ENCODE measurements at regions not wholly inside any gene's neighbourhood (a gene's known extent, or its start where the extent isn't known, plus 50 kb on each side); places are given as distances from the start of the nearest gene placed in this dataset.

DNA sequence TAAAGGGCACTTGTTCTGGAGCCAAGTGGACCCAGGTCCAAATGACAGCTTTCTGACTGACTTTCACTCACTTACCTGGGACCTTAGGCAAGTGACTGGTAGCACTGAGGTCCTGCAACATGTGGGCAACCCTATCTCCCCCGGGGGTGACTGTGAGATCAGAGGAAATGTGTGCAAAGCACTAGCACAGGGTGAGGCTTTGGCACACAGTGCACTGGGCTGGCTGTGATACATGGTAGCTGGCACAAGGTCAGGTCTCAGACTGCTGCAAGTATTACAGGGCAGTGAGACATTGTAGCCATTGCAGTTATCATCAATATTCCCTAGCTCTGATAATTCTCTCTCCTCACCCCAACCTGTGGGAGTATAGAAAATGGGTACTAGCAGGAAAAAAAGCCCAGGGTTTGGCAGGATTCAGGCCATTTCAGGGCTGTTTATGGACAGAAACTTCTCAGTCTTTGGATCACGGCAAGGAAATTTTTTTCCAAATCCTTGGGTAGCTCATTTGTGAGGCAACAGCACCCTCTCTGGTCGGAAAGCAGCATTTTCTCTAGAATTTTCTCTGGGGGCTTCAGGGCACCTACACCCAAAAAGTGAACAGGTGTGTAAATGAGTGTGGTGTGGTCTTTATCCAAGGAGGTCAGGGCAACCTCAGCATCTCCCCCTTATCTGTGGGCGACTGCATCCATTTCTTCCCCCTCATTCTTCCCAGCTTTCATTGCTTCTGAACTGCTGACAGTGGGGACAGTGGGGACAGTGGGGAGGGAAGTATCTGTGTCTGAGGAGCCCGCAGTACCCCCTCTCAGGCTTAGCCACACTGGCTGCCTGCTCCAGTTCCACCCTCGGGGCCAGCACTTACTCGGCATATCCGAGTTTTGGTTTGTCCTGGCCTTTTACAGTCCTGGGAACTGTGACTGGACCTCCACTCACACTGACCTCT lies 148.7 kb upstream of the PHACTR3 start:
- Mint-ChIP-seq H3K27ac (no peak overlapping the region), H3K27me3 (peaks cover 3% of the 10 kb centered on the region), H3K4me1 (no peaks in the 10 kb centered on the region), H3K4me3 (no peak overlapping the region), H3K9me3 (no peaks in the 10 kb centered on the region), H3K36me3 (ENCODE audit: low read depth) (no peaks in the 10 kb centered on the region)
- ATAC-seq (peak; percentile 21), DNase-seq (no peak)

GRCh38 chr20:59456342-59457279 lies 147.7 kb upstream of the PHACTR3 start:
- DNase-seq (no peak), ATAC-seq (no peak)
- Mint-ChIP-seq H3K4me3 (no peak overlapping the region), H3K36me3 (ENCODE audit: low read depth) (no peaks in the 10 kb centered on the region), H3K9me3 (no peaks in the 10 kb centered on the region), H3K4me1 (no peaks in the 10 kb centered on the region), H3K27me3 (peaks cover 3% of the 10 kb centered on the region), H3K27ac (no peak overlapping the region)

DNA sequence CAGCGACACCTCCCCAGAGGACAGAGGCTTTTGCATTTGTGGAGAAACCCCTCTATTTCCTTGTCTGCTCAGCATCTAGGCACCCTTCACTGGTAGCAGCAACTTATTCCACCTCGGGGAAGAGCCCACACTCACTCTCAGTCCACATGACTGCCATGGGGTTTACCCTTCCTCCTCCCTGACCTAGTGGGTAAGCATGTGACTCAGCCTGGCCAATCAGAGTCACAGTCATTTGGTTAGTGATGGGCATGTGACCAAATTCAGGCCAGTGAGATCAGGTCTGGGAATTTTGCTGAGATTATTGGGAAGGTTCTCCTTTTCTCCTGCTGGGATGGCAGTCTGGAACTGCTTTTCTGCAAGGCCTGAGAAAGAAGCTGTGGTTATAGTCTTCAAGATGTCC lies 145.7 kb upstream of the PHACTR3 start:
- H3K36me3 Mint-ChIP-seq (ENCODE audit: low read depth), result no peaks in the 10 kb centered on the region
- no peaks in the 10 kb centered on the region for H3K4me1 Mint-ChIP-seq
- H3K4me3 Mint-ChIP-seq, result no peak overlapping the region
- H3K27ac Mint-ChIP-seq, result no peak overlapping the region
- ATAC-seq (no peak), DNase-seq (no peak)
- H3K27me3 Mint-ChIP-seq, result peaks cover 3% of the 10 kb centered on the region
- H3K9me3 Mint-ChIP-seq, result no peaks in the 10 kb centered on the region

- Mint-ChIP-seq H3K36me3 (ENCODE audit: low read depth) (no peaks in the 10 kb centered on the region), H3K27ac (no peak overlapping the region), H3K4me1 (no peaks in the 10 kb centered on the region), H3K4me3 (no peak overlapping the region), H3K9me3 (no peaks in the 10 kb centered on the region), H3K27me3 (peaks cover 3% of the 10 kb centered on the region)
- ATAC-seq, result no peak
- DNase-seq, result no peak
Measured at GRCh38 chr20:59459586-59459985, 144.8 kb upstream of the PHACTR3 start.

DNA sequence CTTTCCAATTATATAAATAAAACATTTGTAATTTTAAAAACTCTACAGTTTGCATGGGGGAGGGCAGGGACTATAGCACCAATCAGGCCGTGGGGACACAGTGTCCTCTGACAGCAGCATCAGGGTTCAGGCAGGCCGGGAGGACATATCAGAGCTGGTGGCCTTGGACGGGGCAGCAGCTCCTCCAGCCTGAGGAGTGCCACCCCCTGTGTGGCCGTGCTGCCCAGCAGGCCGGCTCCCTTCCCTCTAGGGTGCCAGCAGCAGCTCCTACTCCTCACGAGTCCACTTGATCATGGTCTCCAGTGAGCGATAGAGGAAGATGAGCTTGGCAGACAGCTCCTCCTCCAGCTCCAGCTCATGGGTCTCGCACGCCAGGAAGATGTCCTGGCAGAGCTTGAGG lies 144.0 kb upstream of the PHACTR3 start:
- Mint-ChIP-seq H3K4me3 (no peak overlapping the region), H3K36me3 (ENCODE audit: low read depth) (no peaks in the 10 kb centered on the region), H3K4me1 (no peaks in the 10 kb centered on the region), H3K27ac (no peak overlapping the region), H3K9me3 (no peaks in the 10 kb centered on the region), H3K27me3 (peaks cover 3% of the 10 kb centered on the region)
- DNase-seq (no peak), ATAC-seq (no peak)

GRCh38 chr20:59461526-59461925 lies 142.8 kb upstream of the PHACTR3 start:
- Mint-ChIP-seq H3K27ac (no peak overlapping the region), H3K9me3 (no peaks in the 10 kb centered on the region), H3K4me3 (no peak overlapping the region), H3K27me3 (peaks cover 3% of the 10 kb centered on the region), H3K4me1 (no peaks in the 10 kb centered on the region), H3K36me3 (ENCODE audit: low read depth) (no peaks in the 10 kb centered on the region)
- ATAC-seq, result no peak
- DNase-seq, result no peak

DNA sequence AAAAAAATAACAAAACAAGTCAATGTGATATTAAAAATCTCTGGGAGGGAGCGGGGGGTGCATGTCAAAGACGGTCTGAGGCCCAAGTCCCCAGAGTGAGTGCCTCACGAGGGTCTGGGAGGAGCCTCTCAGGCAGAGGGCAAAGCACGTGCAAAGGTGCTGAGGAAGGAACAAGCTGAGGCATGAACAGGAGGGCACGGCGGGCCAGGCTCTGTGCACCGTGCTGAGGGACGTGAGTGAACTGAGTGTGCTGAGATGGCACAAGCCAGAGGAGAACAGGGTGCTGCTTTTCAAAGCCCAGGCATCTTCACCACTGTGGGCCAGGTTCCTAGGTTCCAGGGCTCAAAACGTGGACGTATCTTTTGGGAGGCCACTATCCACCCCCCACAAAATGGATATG lies 142.1 kb upstream of the PHACTR3 start:
- no peak overlapping the region for H3K4me3 Mint-ChIP-seq
- DNase-seq (no peak), ATAC-seq (no peak)
- peaks cover 3% of the 10 kb centered on the region for H3K27me3 Mint-ChIP-seq
- no peaks in the 10 kb centered on the region for H3K9me3 Mint-ChIP-seq
- no peak overlapping the region for H3K27ac Mint-ChIP-seq
- no peaks in the 10 kb centered on the region for H3K4me1 Mint-ChIP-seq
- no peaks in the 10 kb centered on the region for H3K36me3 Mint-ChIP-seq (ENCODE audit: low read depth)

- Mint-ChIP-seq H3K4me1 (no peaks in the 10 kb centered on the region), H3K27ac (no peak overlapping the region), H3K9me3 (no peaks in the 10 kb centered on the region), H3K36me3 (ENCODE audit: low read depth) (no peaks in the 10 kb centered on the region), H3K27me3 (peaks cover under 1% of the 10 kb centered on the region), H3K4me3 (no peak overlapping the region)
- ATAC-seq (no peak), DNase-seq (no peak)
Measured at GRCh38 chr20:59463541-59463940, 140.8 kb upstream of the PHACTR3 start.

DNA sequence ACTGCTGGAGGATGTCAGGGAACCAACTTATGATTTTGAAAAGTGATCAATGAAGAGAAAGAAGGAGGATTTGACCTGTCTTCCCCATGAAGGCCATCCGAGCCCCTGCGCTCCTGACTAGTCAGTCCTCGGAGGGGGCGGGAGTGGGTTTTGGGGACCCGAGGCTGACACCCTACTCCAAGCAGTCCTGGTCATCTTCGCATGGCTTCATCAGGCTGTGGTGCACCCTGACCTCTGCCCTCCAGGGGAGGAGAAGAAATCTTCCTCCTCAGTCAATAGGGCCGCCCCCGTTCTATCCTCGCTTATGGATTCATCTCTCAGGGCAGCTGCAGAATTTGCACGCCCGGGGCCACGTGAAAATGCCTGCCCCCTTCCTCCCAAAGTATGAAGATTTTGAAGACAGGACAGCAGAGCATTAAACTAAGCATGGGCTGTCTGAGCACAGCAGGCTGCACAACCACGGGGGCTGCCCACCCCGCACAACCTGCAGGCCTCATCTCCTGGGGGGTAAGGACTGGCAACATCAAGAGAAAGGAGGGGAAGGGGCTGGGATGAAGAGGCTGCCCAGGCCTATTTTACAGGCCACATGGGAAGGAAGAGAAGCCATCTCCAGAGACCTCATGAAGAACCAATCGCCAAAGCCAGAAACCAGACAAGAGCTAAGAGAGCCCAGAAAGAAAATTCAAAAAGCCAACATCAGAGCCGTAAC lies 138.1 kb upstream of the PHACTR3 start:
- H3K27me3 Mint-ChIP-seq, result no peaks in the 10 kb centered on the region
- H3K4me3 Mint-ChIP-seq, result no peak overlapping the region
- ATAC-seq (no peak), DNase-seq (no peak)
- no peaks in the 10 kb centered on the region for H3K4me1 Mint-ChIP-seq
- H3K27ac Mint-ChIP-seq, result no peak overlapping the region
- H3K9me3 Mint-ChIP-seq, result no peaks in the 10 kb centered on the region
- H3K36me3 Mint-ChIP-seq (ENCODE audit: low read depth), result no peaks in the 10 kb centered on the region

DNA sequence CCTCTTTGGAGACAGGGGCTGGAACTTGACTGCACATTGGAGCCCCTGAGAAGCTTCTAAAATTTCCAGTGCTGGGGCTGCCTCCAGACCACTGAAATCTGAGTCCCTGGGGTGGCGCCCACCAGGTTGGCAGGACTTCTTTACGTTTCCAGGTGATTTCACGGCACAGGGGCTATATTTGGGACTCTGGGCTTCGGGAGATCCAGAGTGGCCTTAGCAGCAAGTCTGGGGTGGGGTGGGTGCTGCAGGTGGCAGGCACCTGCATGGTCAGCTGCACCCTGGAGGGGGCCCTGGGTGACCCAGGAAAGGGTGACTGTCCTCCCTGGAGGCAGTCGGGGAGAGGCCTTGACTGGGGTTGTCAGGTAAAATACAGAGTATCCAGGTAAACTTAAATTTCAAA lies 135.5 kb upstream of the PHACTR3 start:
- no peaks in the 10 kb centered on the region for H3K4me1 Mint-ChIP-seq
- H3K9me3 Mint-ChIP-seq, result no peaks in the 10 kb centered on the region
- no peak overlapping the region for H3K4me3 Mint-ChIP-seq
- H3K27ac Mint-ChIP-seq, result no peak overlapping the region
- no peak for DNase-seq
- H3K27me3 Mint-ChIP-seq, result peaks cover 3% of the 10 kb centered on the region
- ATAC-seq, result no peak
- H3K36me3 Mint-ChIP-seq (ENCODE audit: low read depth), result no peaks in the 10 kb centered on the region

- Mint-ChIP-seq H3K27me3 (peaks cover 3% of the 10 kb centered on the region), H3K4me3 (no peak overlapping the region), H3K27ac (no peak overlapping the region), H3K36me3 (ENCODE audit: low read depth) (no peaks in the 10 kb centered on the region), H3K4me1 (no peaks in the 10 kb centered on the region), H3K9me3 (no peaks in the 10 kb centered on the region)
- ATAC-seq (no peak), DNase-seq (no peak)
Measured at GRCh38 chr20:59469267-59470252, 134.8 kb upstream of the PHACTR3 start.

DNA sequence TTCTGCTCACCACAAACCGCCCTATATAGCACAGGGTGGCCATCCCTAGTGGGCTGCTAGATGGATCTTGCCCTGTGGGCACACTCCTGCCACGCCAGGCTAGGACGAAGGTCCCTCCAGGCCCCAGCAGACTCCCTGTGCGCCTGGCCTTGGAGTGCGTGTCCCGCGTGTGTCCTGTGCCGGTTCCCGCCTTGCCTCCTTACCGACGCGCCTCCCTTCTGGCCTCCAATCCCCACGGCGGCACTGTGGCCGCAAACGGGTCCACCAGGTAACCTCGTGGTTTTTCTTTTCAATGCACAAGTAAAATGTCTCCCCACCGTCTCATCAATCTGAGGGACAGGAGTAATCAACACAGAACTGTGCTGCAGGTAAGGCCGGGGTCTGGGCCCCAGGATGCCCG lies 133.8 kb upstream of the PHACTR3 start:
- no peaks in the 10 kb centered on the region for H3K36me3 Mint-ChIP-seq (ENCODE audit: low read depth)
- no peak for DNase-seq
- no peaks in the 10 kb centered on the region for H3K9me3 Mint-ChIP-seq

DNA sequence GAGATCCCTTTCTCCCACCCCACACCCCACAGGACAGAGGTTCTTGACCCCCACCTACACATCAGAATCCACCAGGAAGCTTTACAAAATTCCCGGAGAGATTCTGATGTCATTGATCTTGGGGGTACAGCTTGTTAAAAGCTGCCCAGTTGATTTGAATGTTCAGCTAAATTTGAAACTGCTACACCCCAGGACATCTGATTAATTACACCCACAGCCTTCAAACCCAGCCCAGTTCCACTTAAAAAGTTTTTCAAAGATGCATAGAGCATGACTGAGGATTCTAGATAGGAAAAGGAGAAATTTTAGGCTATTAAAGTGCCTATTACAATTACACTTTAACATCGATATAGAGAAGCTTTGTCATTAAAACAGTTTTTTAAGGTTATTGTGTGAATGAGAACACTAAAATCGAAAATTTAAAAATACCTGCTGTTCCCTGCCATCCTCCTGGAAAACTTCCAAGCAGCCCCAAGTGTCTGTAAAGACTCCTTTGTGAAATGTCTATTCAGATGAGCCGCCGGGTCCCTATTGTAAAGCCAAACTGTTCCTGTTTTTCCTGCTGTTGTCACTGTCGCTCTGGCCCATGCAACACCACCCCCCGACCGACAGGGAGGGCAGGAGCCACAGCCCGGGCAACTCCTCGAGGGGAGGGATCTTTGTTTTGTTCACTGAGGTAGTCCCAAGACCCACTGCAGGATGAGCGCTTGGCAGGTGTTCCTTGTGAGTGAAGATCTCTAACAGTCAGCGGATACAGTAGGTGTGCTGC lies 132.5 kb upstream of the PHACTR3 start:
- Mint-ChIP-seq H3K36me3 (ENCODE audit: low read depth) (no peaks in the 10 kb centered on the region), H3K4me3 (no peak overlapping the region), H3K9me3 (no peaks in the 10 kb centered on the region), H3K4me1 (no peaks in the 10 kb centered on the region), H3K27ac (no peak overlapping the region), H3K27me3 (peaks cover 3% of the 10 kb centered on the region)
- no peak for ATAC-seq
- no peak for DNase-seq

More for the DNA sequence above, 133.8 kb upstream of the PHACTR3 start:
- Mint-ChIP-seq H3K4me1 (no peaks in the 10 kb centered on the region), H3K27ac (no peak overlapping the region), H3K27me3 (peaks cover 3% of the 10 kb centered on the region), H3K4me3 (no peak overlapping the region)
- ATAC-seq, result no peak
